ENCODE measurements at regions not wholly inside any gene's neighbourhood (a gene's known extent, or its start where the extent isn't known, plus 50 kb on each side); places are given as distances from the start of the nearest gene placed in this dataset.

DNA sequence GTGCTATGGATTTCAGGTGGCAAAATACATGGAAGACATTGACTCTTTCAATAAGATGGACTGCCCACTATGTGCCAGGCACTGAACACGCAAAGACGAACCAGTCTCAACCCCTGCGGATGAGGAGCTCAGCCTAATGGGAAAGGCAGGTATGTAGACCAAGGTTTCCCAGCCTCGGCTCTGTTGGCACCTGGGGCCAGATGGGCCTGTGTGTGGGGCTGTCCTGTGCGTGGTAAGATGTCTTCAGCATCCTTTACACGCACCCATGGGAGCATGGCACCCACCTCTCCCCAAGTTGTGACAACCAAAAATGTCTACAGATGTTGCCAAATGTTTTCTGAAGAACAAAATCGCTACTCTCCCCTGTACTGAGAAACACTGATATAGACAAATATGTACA is 82.6 kb upstream of the FOXQ1 start:
- no peaks in the 10 kb centered on the region for H3K9me3 Mint-ChIP-seq
- H3K27me3 Mint-ChIP-seq (ENCODE audit: low read depth in 3 of 3), result peaks cover 1 to 8% (median 5%) of the 10 kb centered on the region in 3 donors
- no peak overlapping the region for H3K9ac ChIP-seq (ENCODE audit: insufficient read depth, low read length, poor library complexity, severe bottlenecking)

DNA sequence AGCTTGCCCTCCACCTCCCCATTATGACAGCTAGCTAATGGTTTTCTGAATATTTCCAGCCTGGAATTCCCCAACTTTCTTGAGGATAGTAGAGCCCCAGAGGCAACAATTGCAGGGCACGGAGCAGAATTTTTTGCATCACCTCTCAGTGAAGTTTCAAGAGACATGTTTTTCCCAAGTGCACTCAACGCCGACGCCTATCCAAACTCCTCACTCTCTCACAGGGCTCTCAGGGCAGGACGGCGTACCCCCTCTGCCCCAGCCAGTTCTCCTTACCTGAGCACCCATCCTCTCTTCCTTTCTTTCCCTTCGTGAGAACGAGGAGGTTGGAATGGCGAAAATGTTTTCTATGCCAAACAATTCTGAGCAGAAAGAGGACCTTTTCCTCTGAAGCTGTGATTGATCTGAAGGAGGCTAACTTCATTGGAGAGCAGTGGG is 83.1 kb upstream of the FOXQ1 start:
- WGBS (ENCODE audit: insufficient coverage), result 98% methylated on average over 5 of the region's 9 CpGs

More for the DNA sequence above, 82.6 kb upstream of the FOXQ1 start:
- no peaks in the 10 kb centered on the region for H3K4me1 Mint-ChIP-seq
- H3K27me3 ChIP-seq (ENCODE audit: control insufficient read depth in 2 of 2, insufficient read depth in 2 of 2, low read length in 2 of 2), result peaks cover 0 to 2% of the 10 kb centered on the region in 2 donors
- WGBS (ENCODE audit: insufficient coverage), result 93% methylated on average over 4 of the region's 7 CpGs
- no peak overlapping the region for H3K4me3 ChIP-seq (replicated peaks in 1 of 3; ENCODE audit: low read depth in 2 of 3, low read length in 3 of 3)
- H3K4me3 Mint-ChIP-seq, result no peak overlapping the region
- no peak overlapping the region for H2AFZ ChIP-seq (ENCODE audit: insufficient read depth, low read depth, low read length, poor library complexity, severe bottlenecking)
- intact Hi-C loops (cut with micrococcal nuclease), result no loop called here
- no peaks in the 10 kb centered on the region for H3K4me1 ChIP-seq (ENCODE audit: control insufficient read depth in 1 of 2, insufficient read depth in 2 of 2, low read length in 2 of 2)
- no peaks in the 10 kb centered on the region for H3K79me2 ChIP-seq (ENCODE audit: insufficient read depth, low read length)
- H4K20me1 ChIP-seq (ENCODE audit: insufficient read depth, low read length), result no peaks in the 10 kb centered on the region
- no peaks in the 10 kb centered on the region for H3K9me3 ChIP-seq (replicated peaks in 1 of 2; ENCODE audit: control insufficient read depth in 1 of 2, insufficient read depth in 1 of 2, low read length in 2 of 2)
- H3K4me2 ChIP-seq (replicated peaks; ENCODE audit: extremely low read depth, low read length, poor library complexity, severe bottlenecking), result no peak overlapping the region
- DNase-seq, result no peak
- no peak overlapping the region for H3K27ac ChIP-seq (ENCODE audit: low read depth in 1 of 2, low read length in 2 of 2)
- no peaks in the 10 kb centered on the region for H3K36me3 Mint-ChIP-seq
- H3K36me3 ChIP-seq (replicated peaks in 1 of 2; ENCODE audit: control insufficient read depth in 1 of 2, insufficient read depth in 2 of 2, low read length in 2 of 2), result no peaks in the 10 kb centered on the region
- TF ChIP-seq, protein P1, sequence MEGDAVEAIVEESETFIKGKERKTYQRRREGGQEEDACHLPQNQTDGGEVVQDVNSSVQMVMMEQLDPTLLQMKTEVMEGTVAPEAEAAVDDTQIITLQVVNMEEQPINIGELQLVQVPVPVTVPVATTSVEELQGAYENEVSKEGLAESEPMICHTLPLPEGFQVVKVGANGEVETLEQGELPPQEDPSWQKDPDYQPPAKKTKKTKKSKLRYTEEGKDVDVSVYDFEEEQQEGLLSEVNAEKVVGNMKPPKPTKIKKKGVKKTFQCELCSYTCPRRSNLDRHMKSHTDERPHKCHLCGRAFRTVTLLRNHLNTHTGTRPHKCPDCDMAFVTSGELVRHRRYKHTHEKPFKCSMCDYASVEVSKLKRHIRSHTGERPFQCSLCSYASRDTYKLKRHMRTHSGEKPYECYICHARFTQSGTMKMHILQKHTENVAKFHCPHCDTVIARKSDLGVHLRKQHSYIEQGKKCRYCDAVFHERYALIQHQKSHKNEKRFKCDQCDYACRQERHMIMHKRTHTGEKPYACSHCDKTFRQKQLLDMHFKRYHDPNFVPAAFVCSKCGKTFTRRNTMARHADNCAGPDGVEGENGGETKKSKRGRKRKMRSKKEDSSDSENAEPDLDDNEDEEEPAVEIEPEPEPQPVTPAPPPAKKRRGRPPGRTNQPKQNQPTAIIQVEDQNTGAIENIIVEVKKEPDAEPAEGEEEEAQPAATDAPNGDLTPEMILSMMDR (IDR thresholded peaks at IDR 0.05), result no peak
- H3K27ac Mint-ChIP-seq, result no peak overlapping the region

More for the DNA sequence above, 83.1 kb upstream of the FOXQ1 start:
- no peaks in the 10 kb centered on the region for H3K36me3 ChIP-seq (replicated peaks in 1 of 2; ENCODE audit: control insufficient read depth in 1 of 2, insufficient read depth in 2 of 2, low read length in 2 of 2)
- no peak overlapping the region for H3K4me3 ChIP-seq (replicated peaks in 1 of 3; ENCODE audit: low read depth in 2 of 3, low read length in 3 of 3)
- H3K9me3 ChIP-seq (replicated peaks in 1 of 2; ENCODE audit: control insufficient read depth in 1 of 2, insufficient read depth in 1 of 2, low read length in 2 of 2), result no peaks in the 10 kb centered on the region
- Mint-ChIP-seq H3K27me3 (ENCODE audit: low read depth in 3 of 3) (peaks cover 1 to 6% (median 5%) of the 10 kb centered on the region in 3 donors), H3K9me3 (peaks cover 0 to 1% (median 0%) of the 10 kb centered on the region in 7 donors), H3K4me3 (no peak overlapping the region), H3K27ac (no peak overlapping the region), H3K36me3 (no peaks in the 10 kb centered on the region), H3K4me1 (no peaks in the 10 kb centered on the region)
- intact Hi-C loops (cut with micrococcal nuclease), result no loop called here
- no peaks in the 10 kb centered on the region for H3K79me2 ChIP-seq (ENCODE audit: insufficient read depth, low read length)
- H3K4me1 ChIP-seq (ENCODE audit: control insufficient read depth in 1 of 2, insufficient read depth in 2 of 2, low read length in 2 of 2), result no peaks in the 10 kb centered on the region
- no peak overlapping the region for H3K9ac ChIP-seq (ENCODE audit: insufficient read depth, low read length, poor library complexity, severe bottlenecking)
- DNase-seq, result no peak
- H3K27ac ChIP-seq (ENCODE audit: low read depth in 1 of 2, low read length in 2 of 2), result no peak overlapping the region
- H4K20me1 ChIP-seq (ENCODE audit: insufficient read depth, low read length), result no peaks in the 10 kb centered on the region
- peaks cover 0 to 2% of the 10 kb centered on the region in 2 donors for H3K27me3 ChIP-seq (ENCODE audit: control insufficient read depth in 2 of 2, insufficient read depth in 2 of 2, low read length in 2 of 2)
- TF ChIP-seq, protein P1 (IDR thresholded peaks at IDR 0.05), result no peak
- H3K4me2 ChIP-seq (replicated peaks; ENCODE audit: extremely low read depth, low read length, poor library complexity, severe bottlenecking), result no peak overlapping the region
- H2AFZ ChIP-seq (ENCODE audit: insufficient read depth, low read depth, low read length, poor library complexity, severe bottlenecking), result no peak overlapping the region
